GM21737 (cell line): ENCODE measurements at regions not wholly inside any gene's neighbourhood (a gene's known extent, or its start where the extent isn't known, plus 50 kb on each side); places are given as distances from the start of the nearest gene placed in this dataset.
"Not testable (repeated sequence)": the region's sequence is repeated elsewhere in the genome, so short reads cannot be mapped to it uniquely, and the experiment has no call there.

Source experiments
- ATAC-seq: cut with Tn5 transposase; IDR thresholded peaks from one replicate; pipeline ENCODE4 v1.9.1; 2021; ENCODE audit warnings: mild to moderate bottlenecking, moderate library complexity; ENCODE audit not compliant: unreplicated experiment

DNA sequence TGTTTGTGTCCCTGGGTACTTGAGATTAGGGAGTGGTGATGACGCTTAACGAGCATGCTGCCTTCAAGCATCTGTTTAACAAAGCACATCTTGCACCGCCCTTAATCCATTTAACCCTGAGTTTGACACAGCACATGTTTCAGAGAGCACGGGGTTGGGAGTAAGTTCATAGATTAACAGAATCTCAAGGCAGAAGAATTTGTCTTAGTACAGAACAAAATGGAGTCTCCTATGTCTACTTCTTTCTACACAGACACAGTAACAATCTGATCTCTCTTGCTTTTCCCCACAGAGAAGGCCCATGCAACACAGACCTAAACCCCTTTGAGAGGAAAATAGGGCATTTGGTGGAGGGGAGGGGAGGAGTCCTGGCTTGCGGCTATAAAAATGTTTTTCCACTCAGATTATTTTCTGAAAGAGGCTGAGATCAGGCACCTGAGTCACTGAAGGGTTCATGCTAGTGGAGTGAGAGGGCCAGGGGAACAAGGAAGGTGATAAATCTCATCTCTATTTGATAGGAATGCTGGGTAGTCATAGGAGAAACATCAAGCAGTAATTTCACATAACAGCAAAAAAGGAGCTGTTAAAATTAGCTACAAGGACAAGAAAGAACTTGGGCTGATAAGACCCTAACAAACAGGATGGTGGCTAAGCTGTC lies 136.9 kb downstream of the OR2B2 start:
- ATAC-seq, result not testable (repeated sequence)

DNA sequence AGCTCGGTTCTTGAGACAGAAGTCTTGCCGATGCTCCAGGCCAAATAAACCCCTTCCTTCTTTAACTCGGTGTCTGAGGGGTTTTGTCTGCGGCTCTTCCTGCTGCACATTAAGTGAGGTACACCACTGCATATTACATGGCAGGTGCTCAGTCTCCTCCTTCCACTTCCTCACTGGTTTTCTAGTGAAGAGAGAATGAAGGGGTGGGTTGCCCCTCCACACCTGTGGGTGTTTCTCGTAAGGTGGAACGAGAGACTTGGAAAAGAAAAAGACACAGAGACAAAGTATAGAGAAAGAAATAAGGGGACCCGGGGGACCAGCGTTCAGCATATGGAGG lies 138.0 kb downstream of the OR2B2 start:
- not testable (repeated sequence) for ATAC-seq

DNA sequence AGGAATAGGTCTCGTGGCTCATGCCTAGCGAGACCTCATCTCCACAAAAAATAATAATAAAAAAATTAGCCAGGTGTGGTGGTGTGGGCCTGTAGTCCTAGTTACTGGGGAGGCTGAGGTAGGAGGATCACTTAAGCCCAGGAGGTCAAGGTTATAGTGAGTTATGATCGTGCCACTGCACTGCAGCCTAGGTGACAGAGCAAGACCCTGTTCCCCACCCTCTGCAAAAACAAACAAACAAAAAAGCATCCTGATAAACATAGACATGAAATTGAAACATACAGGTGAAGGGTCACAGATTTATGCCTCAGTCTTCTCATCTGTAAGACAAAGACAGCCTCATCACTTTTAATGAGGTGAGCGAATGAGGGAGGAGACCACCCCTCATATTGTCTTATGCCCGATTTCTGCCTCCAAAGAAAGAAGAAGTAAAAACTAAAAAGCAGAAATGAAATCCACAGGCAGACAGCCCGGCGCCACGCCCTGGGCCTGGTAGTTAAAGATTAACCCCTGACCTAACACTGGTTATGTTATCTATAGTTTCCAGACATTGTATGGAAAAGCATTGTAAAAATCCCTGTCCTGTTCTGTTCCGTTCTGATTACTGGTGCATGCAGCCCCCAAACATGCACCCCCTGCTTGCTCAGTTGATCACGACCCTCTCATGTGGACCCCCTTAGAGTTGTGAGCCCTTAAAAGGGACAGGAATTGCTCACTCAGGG lies 138.5 kb downstream of the OR2B2 start:
- ATAC-seq, result not testable (repeated sequence)

DNA sequence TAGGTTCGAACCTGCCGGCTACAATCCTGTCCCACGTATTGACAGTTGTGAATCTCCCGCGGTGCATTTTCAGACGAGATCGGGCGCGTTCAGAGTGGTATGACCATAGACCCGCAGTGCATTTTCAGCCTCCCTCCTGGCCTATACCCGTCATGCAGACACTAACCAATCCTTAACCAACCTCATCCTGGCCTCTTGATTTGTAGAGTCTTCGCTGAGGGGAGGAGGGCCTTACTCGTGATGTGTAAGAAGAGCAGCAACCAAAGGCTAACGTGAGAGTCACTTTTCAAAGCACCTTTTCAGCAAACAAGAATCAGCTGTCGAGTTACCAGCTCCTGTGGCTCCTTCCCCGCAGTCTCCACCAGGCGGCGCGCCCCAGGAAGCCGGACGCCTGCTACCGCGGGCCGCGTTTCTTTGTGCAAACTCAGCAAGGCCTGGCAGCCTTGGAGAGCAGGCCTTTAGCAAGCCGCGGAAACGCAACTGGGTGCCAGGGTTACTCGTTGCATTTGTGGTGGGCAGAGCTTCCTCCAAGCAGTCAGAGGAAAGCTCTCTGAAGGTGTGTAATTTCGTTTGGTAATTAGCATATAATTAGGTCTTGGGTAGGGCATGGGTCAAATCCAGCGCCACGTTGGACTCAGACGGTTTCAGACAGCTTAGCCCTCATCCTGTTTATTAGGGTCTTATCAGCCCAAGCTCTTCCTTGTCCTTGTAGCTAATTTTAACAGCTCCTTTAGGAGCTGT lies 139.8 kb downstream of the OR2B2 start:
- ATAC-seq, result peak; percentile 75

DNA sequence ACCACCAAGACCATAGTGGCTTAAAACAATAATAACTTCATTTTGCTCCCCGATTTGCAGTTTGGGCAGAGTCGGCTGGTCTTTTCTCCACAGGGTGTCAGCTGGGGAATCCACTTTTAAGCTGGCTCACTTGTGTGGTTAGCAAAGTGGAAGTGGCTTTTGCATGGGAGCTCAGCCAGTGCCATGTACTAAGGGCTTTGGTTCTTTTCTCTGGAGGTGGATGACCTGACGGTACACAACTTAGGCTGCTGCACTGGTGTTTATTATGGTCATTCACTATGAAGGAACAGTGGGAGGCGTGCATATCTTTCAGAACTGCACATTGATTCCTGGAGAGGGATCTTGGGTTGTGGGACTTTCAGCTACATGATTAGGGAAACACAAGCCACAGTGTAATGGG lies 141.0 kb downstream of the OR2B2 start:
- no peak for ATAC-seq

DNA sequence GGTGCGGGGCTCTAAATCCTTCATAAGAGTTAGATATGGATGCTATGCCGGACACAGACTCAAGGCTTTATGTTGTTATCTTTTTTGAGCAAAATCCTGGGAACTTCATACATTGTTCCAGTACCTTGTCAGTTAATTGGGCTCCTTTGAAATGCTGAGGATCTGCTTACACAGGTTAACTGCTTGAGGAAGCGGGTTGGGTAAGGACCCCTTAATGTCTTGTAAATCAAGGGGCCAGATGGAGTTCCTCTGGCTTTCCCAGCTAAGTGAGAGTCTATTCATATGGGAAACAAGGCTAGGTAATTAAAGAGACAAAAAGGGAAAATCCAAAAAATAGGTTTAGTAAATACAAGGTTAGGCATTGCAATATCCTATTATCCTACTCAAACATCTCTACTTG lies 141.5 kb downstream of the OR2B2 start:
- no peak for ATAC-seq

DNA sequence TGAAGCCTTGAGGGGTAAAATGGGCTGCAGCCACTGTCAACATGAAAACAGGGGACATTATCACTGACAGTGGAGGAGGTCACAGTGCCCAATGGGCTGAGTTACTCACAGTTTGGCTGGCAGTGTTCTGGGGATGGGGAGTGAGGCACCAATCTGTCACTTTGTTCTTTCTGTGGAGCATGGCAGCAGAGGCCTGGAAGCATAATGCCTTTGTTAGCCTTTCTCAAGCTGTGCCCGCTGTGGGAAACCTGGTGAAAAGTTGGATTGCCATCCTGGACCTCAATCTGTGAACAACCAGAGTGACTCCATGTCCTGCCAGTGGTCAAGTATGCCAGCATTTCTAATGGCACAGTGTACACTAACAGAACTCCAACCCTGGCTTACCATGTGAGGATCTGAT lies 143.6 kb downstream of the OR2B2 start:
- ATAC-seq, result no peak

DNA sequence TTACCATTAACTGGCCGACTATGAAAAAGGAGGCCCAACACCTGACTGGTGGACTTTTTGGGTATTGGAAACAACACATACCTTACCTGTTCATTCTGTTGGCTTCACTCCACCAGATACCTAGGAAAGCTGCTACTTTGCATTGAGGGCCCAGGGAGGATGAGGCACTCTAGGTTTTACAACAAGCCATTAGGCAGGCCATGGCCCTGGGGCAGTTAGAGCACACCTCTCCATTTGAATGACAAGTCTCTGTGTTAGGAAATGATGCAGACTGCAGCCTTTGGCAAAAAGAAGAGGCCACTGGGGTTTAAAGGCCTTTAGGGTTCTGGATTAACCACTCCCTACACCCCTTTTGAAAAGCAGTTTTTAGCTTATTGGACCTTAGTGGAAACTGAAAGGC lies 144.3 kb downstream of the OR2B2 start:
- ATAC-seq, result no peak

DNA sequence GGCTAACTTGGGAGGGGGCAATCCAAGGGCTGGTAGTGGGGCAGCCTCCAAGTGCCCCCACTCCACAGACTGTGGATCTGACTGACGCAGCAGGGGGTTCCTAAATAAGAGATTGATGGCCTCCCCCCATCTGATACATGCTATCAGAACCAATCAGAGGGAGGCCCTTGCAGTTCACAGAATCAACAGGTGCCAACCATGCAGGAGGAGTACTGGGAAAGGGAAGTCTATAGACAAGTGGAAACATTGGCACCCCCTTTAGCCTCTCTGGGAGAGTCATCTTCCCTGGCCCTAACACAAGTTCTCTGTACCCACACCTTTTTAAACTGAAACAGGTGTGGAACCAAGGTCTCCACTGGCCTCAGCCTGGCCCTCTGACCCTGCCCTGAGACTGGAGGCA lies 145.8 kb downstream of the OR2B2 start:
- ATAC-seq, result no peak

DNA sequence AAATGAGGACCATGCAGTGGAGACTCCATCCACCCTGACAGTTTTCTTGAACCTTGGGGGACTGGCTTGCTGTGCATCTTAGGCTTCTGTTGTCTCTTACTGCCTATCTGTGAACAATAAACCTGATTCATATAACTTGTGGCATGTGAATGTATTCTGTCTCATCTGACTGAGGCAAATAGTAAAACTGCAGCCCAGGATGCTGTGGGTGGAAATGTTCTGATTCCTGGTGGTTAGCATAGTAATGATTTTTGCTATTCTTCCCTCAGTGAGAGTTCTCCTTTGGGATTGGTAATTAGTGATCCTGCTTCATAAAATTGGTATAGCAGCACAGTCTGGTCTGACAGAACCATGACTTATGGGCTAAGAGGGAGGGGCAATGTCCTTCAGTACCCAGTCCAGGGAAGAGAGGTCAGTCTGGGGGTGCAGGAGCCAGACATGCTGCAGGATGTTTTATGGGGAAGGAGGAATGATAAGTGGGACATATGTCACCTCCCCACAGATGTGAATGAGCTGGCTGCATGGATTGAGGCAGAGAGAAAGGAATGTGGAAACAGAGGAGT lies 147.1 kb downstream of the OR2B2 start:
- no peak for ATAC-seq

DNA sequence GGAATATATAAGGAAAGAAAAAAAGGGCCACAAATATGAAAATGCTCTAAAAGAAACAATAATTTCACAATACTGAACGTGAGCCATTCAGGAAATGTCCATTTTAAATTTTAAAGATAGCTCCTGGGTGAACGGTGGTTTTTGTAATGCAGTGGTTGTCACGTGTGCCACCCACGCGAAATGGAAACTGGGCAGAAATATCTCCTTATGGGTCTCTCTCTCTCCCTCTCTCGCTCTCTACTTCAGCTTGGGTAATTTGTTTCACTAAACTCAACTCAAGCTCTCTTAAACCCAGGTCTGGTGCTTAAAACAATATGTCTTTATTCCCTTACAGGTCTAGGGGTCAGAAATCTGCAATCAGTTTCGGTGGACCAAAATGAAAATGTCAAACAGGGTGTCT lies 150.8 kb downstream of the OR2B2 start:
- no peak for ATAC-seq

DNA sequence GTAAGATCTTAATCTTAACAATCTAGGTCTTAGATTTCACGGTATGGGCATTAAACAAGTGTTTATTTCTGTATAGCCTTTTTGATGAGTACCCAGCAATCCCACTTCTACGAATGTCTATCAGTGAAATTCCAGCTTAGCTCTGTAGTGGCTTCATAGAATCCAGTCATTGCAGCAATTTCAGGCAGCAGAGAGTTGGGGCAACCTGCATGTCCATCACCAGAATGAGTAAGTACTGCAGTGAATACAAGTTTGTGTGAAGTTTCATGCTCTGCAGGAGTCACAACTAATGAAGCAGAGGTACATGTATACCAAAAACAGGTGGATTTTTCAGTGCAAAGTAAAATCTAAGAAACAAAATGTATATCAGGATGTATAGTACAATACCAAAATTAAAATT lies 151.7 kb downstream of the OR2B2 start:
- ATAC-seq, result no peak

DNA sequence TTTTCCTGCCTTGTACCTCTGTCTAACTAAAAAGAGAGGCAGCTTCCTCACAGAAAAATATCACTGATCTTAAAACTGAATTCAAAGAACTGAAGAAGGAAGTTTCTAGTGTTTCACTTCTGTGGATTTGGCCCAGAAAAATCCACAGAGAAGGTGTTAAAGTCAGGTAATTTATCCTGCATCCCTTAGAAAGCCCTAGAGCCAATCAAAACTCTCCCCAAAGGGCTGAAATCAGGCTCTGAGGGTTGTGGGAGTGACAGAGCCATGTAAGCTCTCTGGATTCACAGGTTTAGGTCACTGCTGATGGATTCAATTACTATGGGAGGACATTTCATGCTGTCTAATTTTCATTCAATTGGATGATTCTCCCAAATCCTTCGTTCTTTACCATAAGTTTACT lies 152.3 kb downstream of the OR2B2 start:
- ATAC-seq, result no peak

DNA sequence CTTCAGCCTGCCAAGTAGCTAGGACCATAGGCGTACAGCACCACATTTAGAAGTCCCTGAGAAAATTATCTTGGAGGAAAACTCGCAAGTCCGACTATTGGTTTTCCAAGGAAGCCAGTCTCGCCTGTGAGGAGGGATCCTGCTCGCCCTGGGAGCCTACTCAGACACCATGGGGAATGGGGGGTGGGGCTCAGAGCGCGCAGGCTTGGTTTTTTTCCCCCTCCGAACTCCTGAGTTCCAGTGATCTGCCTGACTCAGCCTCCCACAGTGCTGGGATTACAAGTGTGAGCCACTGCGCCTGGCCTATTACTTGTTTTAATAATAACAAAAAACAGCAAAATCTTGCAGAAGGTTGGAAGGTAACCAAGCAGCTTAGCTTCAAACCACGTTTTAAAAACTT lies 153.7 kb downstream of the OR2B2 start:
- no peak for ATAC-seq

DNA sequence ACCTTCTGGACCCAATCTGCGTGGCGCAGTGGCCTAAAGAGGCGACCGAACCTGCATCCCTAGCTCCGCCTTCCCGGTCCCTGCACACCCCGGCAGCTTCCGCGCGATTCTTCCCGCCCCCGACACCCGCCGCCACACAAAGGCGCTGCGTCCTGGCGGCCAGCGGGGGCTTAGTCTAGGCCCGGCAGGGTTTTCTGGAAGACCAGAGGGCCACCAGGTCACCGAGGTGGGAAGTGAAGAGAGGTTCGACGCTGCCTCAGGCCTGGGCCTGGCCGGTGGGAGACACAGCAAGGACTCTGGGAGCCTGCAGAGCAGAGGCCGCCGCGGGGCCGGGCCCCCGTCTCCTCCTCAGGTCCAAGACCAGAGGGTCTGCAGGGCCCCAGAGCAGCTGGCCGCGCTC lies 154.9 kb downstream of the OR2B2 start:
- ATAC-seq, result no peak

DNA sequence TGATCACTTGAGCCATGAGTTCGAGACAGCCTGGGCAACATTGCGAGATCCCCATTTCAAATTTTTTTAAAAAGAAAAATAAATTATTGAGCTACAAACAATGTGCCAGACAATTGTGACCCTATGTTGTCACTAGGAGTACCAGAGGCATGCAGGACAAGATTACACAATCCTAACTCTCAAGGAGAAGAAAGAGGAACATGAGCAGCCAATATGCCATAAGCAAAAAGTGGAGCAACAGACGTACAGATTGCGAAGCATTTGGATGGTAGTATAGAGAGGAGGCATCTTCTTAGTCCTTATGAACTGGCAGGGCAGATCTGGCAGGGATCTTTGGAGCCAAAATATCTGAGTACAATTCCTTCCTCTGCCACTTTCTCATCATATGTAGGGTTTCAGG lies 156.4 kb downstream of the OR2B2 start:
- ATAC-seq, result no peak

DNA sequence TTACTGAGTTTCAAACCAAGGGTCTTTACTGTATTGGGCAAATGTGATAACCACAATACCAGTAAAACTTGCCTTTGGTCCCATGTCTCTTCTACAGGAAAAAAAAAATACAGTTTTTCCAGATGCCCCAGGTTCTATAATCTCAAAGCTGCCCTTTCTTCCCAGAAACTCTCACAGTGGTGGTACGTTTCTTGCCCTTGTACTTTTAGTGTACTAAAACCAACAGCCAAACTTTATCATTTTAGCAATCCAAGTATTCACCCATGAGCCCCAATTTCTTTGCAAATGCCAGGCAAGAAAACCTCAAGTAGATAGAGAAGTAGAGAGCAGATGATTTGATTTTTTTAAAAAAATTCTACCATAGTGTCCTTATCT lies 157.8 kb downstream of the OR2B2 start:
- ATAC-seq, result no peak

DNA sequence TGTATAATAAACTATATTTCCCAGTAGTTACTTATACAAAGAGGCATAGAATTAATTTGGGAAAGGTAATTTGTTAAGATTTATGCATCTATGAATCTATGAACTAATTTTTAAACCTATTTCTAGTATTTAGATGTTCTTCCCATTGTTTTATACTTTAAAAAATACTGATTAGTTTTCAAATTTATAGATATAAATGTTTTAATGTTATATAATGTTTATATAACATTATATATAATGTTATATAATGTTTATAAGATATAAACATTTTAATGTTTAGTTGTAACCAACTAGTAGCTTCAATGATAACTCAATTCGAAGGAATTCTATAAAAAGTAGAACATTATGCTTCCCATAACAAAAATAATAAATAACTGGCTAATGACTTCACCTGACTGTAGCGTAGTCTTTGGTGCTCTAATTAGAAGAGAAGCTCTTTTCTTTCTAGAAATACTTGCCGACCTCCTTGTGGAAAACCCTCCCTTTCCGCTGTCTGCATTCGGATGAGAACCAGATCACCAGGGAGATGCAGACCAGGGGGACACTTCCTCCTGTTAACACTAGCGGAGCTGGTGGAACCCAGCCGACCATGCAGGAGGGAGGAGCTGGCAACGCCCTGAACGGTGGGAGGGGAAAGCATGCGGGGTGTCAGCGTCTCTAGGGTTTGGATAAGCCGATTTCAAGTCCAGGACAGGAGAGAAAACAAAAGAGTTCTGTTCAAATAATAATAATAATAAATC lies 158.4 kb downstream of the OR2B2 start:
- peak; percentile 55 for ATAC-seq

DNA sequence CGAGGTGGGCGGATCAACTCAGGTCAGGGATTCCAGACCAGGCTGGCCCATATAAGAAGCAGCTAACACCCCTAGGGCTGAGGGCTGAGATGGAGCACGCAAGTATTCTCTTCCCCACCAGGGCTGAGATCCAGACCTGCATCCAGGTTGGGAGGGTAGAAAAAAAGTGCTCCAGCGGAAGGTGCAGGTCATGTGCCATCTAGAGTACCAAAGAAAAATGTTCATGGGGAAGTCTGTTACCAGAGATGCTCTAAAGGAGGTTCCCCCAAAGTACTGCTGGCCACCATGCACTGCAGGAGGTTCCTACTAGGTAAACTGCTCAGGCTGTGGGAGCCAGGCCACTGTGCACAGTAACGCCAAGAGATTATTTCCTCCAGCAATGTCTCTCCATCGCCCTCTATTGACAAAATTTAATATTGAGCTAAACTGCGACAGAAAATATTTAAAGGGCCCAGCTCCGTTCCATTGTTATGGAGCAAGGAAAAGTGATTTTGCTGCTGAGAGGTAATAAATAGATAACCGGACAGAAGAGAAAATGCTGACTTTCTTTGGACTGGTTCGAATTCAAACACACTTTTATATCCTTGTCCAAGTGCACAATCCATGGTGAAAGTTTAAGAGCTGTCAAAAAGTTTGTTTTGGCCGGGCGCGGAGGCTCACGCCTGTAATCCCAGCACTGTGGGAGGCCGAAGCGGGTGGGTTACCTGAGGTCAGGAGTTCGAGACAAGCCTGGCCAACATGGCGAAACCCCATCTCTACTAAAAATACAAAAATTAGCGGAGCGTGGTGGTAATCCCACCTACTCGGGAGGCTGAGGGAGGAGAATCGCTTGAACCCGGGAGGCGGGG lies 159.9 kb downstream of the OR2B2 start:
- ATAC-seq, result peak; percentile 38

DNA sequence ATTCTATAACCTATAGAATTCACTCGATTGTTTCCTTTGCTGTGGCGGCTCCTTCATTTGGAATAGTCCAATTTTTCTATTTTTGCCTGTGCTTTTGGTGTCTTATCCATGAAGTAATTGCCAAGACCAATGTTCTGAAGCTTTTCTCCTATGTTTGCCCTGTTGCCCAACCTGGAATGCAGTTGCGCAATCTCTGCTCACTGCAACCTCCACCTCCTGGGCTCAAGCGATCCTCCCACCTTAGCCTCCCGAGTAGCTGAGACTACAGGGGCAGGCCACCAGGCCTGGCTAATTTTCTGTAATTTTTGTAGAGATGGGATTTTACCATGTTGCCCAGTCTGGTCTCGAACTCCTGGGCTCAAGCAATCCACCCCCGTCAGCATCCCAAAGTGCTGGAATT lies 163.5 kb downstream of the OR2B2 start:
- no peak for ATAC-seq
